ENCODE measurements at regions not wholly inside any gene's neighbourhood (a gene's known extent, or its start where the extent isn't known, plus 50 kb on each side); places are given as distances from the start of the nearest gene placed in this dataset.

DNA sequence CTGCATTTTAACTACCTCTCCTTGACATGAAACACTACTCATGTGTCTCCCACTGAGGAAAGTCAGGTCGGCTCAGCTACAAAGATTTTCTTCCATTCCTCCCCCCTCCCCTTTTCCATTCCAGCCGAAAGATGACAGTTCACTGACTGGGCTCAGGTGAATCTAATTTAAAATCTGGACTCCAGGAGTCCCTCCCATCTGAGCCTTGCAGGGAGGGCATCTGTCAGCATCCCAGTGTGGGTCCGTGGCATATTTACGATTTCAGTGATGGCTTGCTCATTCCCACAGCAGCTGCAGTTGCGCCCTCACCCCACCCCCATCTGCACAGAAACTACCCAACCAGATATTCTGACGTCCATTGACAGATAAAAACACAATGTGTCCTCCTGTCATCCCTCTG is 153.7 kb upstream of the ARRDC4 start:
- TF ChIP-seq, protein P1, sequence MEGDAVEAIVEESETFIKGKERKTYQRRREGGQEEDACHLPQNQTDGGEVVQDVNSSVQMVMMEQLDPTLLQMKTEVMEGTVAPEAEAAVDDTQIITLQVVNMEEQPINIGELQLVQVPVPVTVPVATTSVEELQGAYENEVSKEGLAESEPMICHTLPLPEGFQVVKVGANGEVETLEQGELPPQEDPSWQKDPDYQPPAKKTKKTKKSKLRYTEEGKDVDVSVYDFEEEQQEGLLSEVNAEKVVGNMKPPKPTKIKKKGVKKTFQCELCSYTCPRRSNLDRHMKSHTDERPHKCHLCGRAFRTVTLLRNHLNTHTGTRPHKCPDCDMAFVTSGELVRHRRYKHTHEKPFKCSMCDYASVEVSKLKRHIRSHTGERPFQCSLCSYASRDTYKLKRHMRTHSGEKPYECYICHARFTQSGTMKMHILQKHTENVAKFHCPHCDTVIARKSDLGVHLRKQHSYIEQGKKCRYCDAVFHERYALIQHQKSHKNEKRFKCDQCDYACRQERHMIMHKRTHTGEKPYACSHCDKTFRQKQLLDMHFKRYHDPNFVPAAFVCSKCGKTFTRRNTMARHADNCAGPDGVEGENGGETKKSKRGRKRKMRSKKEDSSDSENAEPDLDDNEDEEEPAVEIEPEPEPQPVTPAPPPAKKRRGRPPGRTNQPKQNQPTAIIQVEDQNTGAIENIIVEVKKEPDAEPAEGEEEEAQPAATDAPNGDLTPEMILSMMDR (IDR thresholded peaks at IDR 0.05; ENCODE audit: extremely low read depth in 1 of 2, insufficient read depth in 1 of 2, low read depth in 1 of 2, low read length in 2 of 2): no peak
- TF ChIP-seq POLR2AphosphoS5 (IDR thresholded peaks at IDR 0.05; ENCODE audit: insufficient read depth, low read depth, low read length) (no peak), POLR2A (IDR thresholded peaks at IDR 0.05; ENCODE audit: low read depth, low read length) (no peak), MYC (IDR thresholded peaks at IDR 0.05; ENCODE audit: low read depth, low read length) (no peak), EZH2 (IDR thresholded peaks at IDR 0.05; ENCODE audit: borderline replicate concordance, low read depth, low read length, severe bottlenecking) (no peak)
- TF ChIP-seq, protein P2, sequence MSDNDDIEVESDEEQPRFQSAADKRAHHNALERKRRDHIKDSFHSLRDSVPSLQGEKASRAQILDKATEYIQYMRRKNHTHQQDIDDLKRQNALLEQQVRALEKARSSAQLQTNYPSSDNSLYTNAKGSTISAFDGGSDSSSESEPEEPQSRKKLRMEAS (IDR thresholded peaks at IDR 0.05; ENCODE audit: insufficient read depth, insufficient read length): no peak

Data from endothelial cell of umbilical vein (primary cell).